Tibial nerve (tissue), 4 donors: ENCODE measurements at regions not wholly inside any gene's neighbourhood (a gene's known extent, or its start where the extent isn't known, plus 50 kb on each side); places are given as distances from the start of the nearest gene placed in this dataset.

Source experiments
- DNase-seq, 2 donors: peaks; one replicate each; pipeline ENCODE4 v3.0.0-alpha.2; 2019; ENCODE audit warnings: low spot score in 2 of 2
- H3K27ac ChIP-seq, 4 donors: fragments of 200-600 bp; sonication (generic) in 3 of 4; one replicate each; pipeline ENCODE4 v1.5.1; 2017 to 2019; ENCODE audit warnings: mild to moderate bottlenecking in 1 of 4
- H3K27me3 ChIP-seq, 2 donors: fragments of 200-600 bp; sonication (generic) in 1 of 2; one replicate each; pipeline versions ENCODE4 v1.5.1 to v1.6.0; 2017 to 2019
- H3K36me3 ChIP-seq, 3 donors: fragments of 200-600 bp; sonication (generic); one replicate each; pipeline ENCODE4 v1.5.1; 2018 to 2019
- H3K4me1 ChIP-seq, 4 donors: fragments of 200-600 bp; sonication (generic) in 3 of 4; one replicate each; pipeline ENCODE4 v1.5.1; 2017 to 2019
- H3K4me3 ChIP-seq, 4 donors: fragments of 200-600 bp; sonication (generic) in 3 of 4; one replicate each; pipeline ENCODE4 v1.5.1; 2017 to 2019; ENCODE audit warnings: mild to moderate bottlenecking in 1 of 4, moderate library complexity in 1 of 4
- H3K9me3 ChIP-seq, 4 donors: fragments of 200-600 bp; sonication (generic) in 3 of 4; one replicate each; pipeline ENCODE4 v1.5.1; 2017 to 2019
- CTCF ChIP-seq, 5 experiments: fragments of 200-600 bp in 3 of 5; fragments of 450-650 bp in 2 of 5; sonication (generic) in 3 of 5; IDR thresholded peaks; one replicate each; pipeline ENCODE4 v1.5.1; 2016 to 2019; ENCODE audit warnings: antibody characterized with exemption in 5 of 5, mild to moderate bottlenecking in 3 of 5, moderate library complexity in 2 of 5
- EP300 ChIP-seq, 2 donors: sonication (generic); formaldehyde crosslinking; IDR thresholded peaks; one replicate each; pipeline ENCODE4 v1.6.1; 2017; ENCODE audit warnings: antibody characterized with exemption in 2 of 2, mild to moderate bottlenecking in 1 of 2
- POLR2A ChIP-seq, 2 donors: fragments of 450-650 bp; IDR thresholded peaks; one replicate each; pipeline ENCODE4 v1.6.1; 2017; ENCODE audit warnings: antibody characterized with exemption in 2 of 2, mild to moderate bottlenecking in 2 of 2, moderate library complexity in 2 of 2
- WGBS, 2 donors: methylation state at CpG; one replicate each; pipeline ENCODE4 v1.1.5; 2018; 5-methylcytosine and 5-hydroxymethylcytosine counted together

DNA sequence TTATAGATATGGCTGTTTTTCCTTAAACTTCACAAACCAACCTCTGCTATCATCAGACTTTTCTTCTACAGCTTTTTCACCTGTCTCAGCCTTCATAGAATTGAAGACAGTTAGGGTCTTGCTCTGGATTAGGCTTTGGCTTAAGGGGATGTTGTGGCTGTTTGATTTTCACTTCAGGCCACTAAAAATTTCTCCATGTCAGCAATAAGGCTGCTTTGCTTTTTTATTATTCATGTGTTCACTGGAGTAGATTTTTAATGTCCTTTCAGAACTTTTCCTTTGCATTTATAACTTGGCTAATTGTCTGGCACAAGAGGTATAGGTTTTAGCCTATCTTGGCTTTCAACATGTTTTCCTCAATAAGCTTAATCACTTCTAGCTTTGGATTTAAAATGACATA is 392.6 kb downstream of the RFPL4B start:
- no peaks in the 10 kb centered on the region for H3K36me3 ChIP-seq
- DNase-seq, result no peak
- H3K27ac ChIP-seq, result no peak overlapping the region
- TF ChIP-seq EP300 (IDR thresholded peaks at IDR 0.05), result no peak
- no peak for TF ChIP-seq CTCF (IDR thresholded peaks at IDR 0.05)
- TF ChIP-seq POLR2A (IDR thresholded peaks at IDR 0.05), result no peak
- no peak overlapping the region for H3K4me3 ChIP-seq
- no peaks in the 10 kb centered on the region for H3K27me3 ChIP-seq
- H3K4me1 ChIP-seq, result peaks cover 0 to 3% (median 0%) of the 10 kb centered on the region in 4 donors
- no peaks in the 10 kb centered on the region for H3K9me3 ChIP-seq

- Histone ChIP-seq H3K36me3 (no peaks in the 10 kb centered on the region), H3K4me1 (peaks cover 0 to 6% (median 0%) of the 10 kb centered on the region in 4 donors), H3K4me3 (no peak overlapping the region), H3K27me3 (no peaks in the 10 kb centered on the region), H3K9me3 (no peaks in the 10 kb centered on the region), H3K27ac (no peak overlapping the region)
- 86 to 90% methylated on average over 1 of the region's 1 CpG for WGBS, 2 donors
- TF ChIP-seq EP300 (IDR thresholded peaks at IDR 0.05) (no peak), POLR2A (IDR thresholded peaks at IDR 0.05) (no peak), CTCF (IDR thresholded peaks at IDR 0.05) (no peak)
- no peak for DNase-seq
Observed at GRCh38 chr6:112743323-112743722, 396.2 kb downstream of the RFPL4B start.

DNA sequence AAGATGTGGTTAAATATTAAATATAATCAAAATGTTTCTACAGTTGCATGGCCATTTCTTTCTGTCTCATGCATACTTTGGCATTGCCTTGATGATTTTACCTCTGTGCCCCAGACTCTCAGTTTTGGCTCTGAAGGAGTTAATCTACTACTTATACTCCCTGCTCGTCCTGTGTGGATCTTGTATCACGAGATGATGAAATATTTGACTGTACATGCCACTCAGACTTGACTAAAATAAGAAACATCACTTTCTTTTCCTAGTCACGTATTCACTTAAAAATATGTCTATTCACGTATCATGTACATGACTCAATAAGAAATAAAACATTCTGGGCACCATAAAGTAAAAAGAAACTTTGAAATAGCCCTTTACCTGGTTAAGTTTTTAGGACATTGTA is 397.7 kb downstream of the RFPL4B start:
- Histone ChIP-seq H3K9me3 (no peaks in the 10 kb centered on the region), H3K36me3 (no peaks in the 10 kb centered on the region), H3K4me1 (peaks cover 0 to 6% (median 0%) of the 10 kb centered on the region in 4 donors), H3K27me3 (no peaks in the 10 kb centered on the region), H3K4me3 (no peak overlapping the region), H3K27ac (no peak overlapping the region)
- WGBS, 2 donors, result 53 to 61% methylated on average over 4 of the region's 4 CpGs
- TF ChIP-seq CTCF (IDR thresholded peaks at IDR 0.05) (no peak), POLR2A (IDR thresholded peaks at IDR 0.05) (no peak), EP300 (IDR thresholded peaks at IDR 0.05) (no peak)
- no peak for DNase-seq

DNA sequence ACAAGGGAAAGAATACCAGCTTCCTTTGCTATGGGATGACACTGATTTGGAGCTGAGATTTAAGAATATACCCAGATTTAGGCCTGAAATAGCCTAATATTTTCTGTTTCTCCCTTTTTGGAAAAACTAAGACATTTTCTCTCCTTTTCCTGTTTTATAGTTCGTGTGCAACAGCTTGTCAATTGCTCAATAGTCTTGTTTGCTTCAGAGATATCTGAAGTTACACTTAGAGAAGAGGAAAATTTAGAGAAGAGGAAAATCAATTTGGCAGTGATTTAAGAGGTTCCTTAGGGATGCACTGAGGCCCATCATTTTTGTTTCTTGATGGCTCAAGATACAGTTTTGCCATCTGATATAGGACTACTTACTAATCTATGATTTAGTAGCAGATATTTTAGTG is 398.6 kb downstream of the RFPL4B start:
- DNase-seq, result no peak
- H3K27ac ChIP-seq, result peak overlapping the region in 2 of 4 donors; percentile 12 to 57
- no peaks in the 10 kb centered on the region for H3K9me3 ChIP-seq
- H3K4me3 ChIP-seq, result no peak overlapping the region
- H3K27me3 ChIP-seq, result no peaks in the 10 kb centered on the region
- H3K4me1 ChIP-seq, result peaks cover 0 to 6% (median 0%) of the 10 kb centered on the region in 4 donors
- H3K36me3 ChIP-seq, result no peaks in the 10 kb centered on the region
- no peak for TF ChIP-seq POLR2A (IDR thresholded peaks at IDR 0.05)
- TF ChIP-seq CTCF (IDR thresholded peaks at IDR 0.05), result no peak
- no peak for TF ChIP-seq EP300 (IDR thresholded peaks at IDR 0.05)
- WGBS, 2 donors, result 30 to 40% methylated on average over 1 of the region's 1 CpG

GRCh38 chr6:112749673-112750072 is 402.5 kb downstream of the RFPL4B start:
- H3K4me1 ChIP-seq, result peaks cover 0 to 3% (median 0%) of the 10 kb centered on the region in 4 donors
- H3K27ac ChIP-seq, result no peak overlapping the region
- DNase-seq, result no peak
- no peak overlapping the region for H3K4me3 ChIP-seq
- no peaks in the 10 kb centered on the region for H3K9me3 ChIP-seq
- no peaks in the 10 kb centered on the region for H3K36me3 ChIP-seq
- no peaks in the 10 kb centered on the region for H3K27me3 ChIP-seq
- WGBS, 2 donors, result 94 to 98% methylated on average over 5 of the region's 5 CpGs
- TF ChIP-seq CTCF (IDR thresholded peaks at IDR 0.05) (no peak), POLR2A (IDR thresholded peaks at IDR 0.05) (no peak), EP300 (IDR thresholded peaks at IDR 0.05) (no peak)
